GM18867 (cell line): ENCODE measurements at regions not wholly inside any gene's neighbourhood (a gene's known extent, or its start where the extent isn't known, plus 50 kb on each side); places are given as distances from the start of the nearest gene placed in this dataset.
A peak's percentile ranks its signal among the peaks of the same experiment; 100 is the strongest.

Experiments used
- ATAC-seq: cut with Tn5 transposase; IDR thresholded peaks from one replicate; pipeline ENCODE4 v1.9.1; 2021; ENCODE audit warnings: mild to moderate bottlenecking, moderate library complexity; ENCODE audit not compliant: unreplicated experiment

GRCh38 chr7:34269084-34269483 is 363.7 kb downstream of the BMPER start:
- no peak for ATAC-seq

- ATAC-seq, result no peak
Measured at GRCh38 chr7:34275624-34276023, 370.3 kb downstream of the BMPER start.

GRCh38 chr7:34277016-34277802 is 371.9 kb downstream of the BMPER start:
- ATAC-seq, result peak; percentile 96

- no peak for ATAC-seq
Measured at GRCh38 chr7:34277803-34278199, 372.5 kb downstream of the BMPER start.

GRCh38 chr7:34281260-34281659 is 375.9 kb downstream of the BMPER start:
- ATAC-seq, result no peak

GRCh38 chr7:34282271-34282670 is 375.7 kb upstream of the NPSR1 start:
- ATAC-seq, result no peak

GRCh38 chr7:34296663-34297062 is 361.4 kb upstream of the NPSR1 start:
- ATAC-seq, result no peak

- no peak for ATAC-seq
Measured at GRCh38 chr7:34298492-34299013, 359.5 kb upstream of the NPSR1 start.

- ATAC-seq, result no peak
Measured at GRCh38 chr7:34299066-34299465, 359.0 kb upstream of the NPSR1 start.

GRCh38 chr7:34307540-34307939 is 350.5 kb upstream of the NPSR1 start:
- no peak for ATAC-seq

- ATAC-seq, result no peak
Measured at GRCh38 chr7:34308595-34308994, 349.4 kb upstream of the NPSR1 start.

GRCh38 chr7:34309116-34309515 is 348.9 kb upstream of the NPSR1 start:
- no peak for ATAC-seq

GRCh38 chr7:34309584-34309983 is 348.4 kb upstream of the NPSR1 start:
- ATAC-seq, result no peak

- no peak for ATAC-seq
Measured at GRCh38 chr7:34311591-34311990, 346.4 kb upstream of the NPSR1 start.

GRCh38 chr7:34312624-34313023 is 345.4 kb upstream of the NPSR1 start:
- ATAC-seq, result no peak

- no peak for ATAC-seq
Measured at GRCh38 chr7:34313289-34313688, 344.7 kb upstream of the NPSR1 start.

- no peak for ATAC-seq
Measured at GRCh38 chr7:34315032-34315431, 343.0 kb upstream of the NPSR1 start.

GRCh38 chr7:34317039-34317438 is 341.0 kb upstream of the NPSR1 start:
- ATAC-seq, result no peak

- no peak for ATAC-seq
Measured at GRCh38 chr7:34320412-34320811, 337.6 kb upstream of the NPSR1 start.

- ATAC-seq, result peak; percentile 89
Measured at GRCh38 chr7:34320926-34321661, 336.9 kb upstream of the NPSR1 start.

GRCh38 chr7:34322841-34323240 is 335.2 kb upstream of the NPSR1 start:
- peak; percentile 41 for ATAC-seq

GRCh38 chr7:34327681-34328080 is 330.3 kb upstream of the NPSR1 start:
- no peak for ATAC-seq
